Endodermal cell (in vitro differentiated cells): ENCODE measurements at regions not wholly inside any gene's neighbourhood (a gene's known extent, or its start where the extent isn't known, plus 50 kb on each side); places are given as distances from the start of the nearest gene placed in this dataset.
"Not testable (repeated sequence)": the region's sequence is repeated elsewhere in the genome, so short reads cannot be mapped to it uniquely, and the experiment has no call there.

Source experiments
- DNase-seq: peaks from one replicate; pipeline ENCODE4 v3.0.0-alpha.2; 2017
- H3K27ac ChIP-seq: 2 replicates; pipeline ENCODE4 v1.5.1; 2013; ENCODE audit warnings: mild to moderate bottlenecking, low read depth, low read length, moderate library complexity
- H3K27me3 ChIP-seq: 2 replicates; pipeline ENCODE4 v1.6.1; 2013; ENCODE audit warnings: mild to moderate bottlenecking, low read length, moderate library complexity; ENCODE audit not compliant: insufficient read depth, control insufficient read depth, poor library complexity, severe bottlenecking
- H3K36me3 ChIP-seq: 2 replicates; pipeline ENCODE4 v1.7.0; 2013; ENCODE audit warnings: mild to moderate bottlenecking, low read length, moderate library complexity; ENCODE audit not compliant: control insufficient read depth, insufficient read depth
- H3K4me1 ChIP-seq: one replicate; pipeline ENCODE4 v1.7.0; 2013; ENCODE audit warnings: low read length; ENCODE audit not compliant: control insufficient read depth, insufficient read depth
- H3K4me3 ChIP-seq: 2 replicates; pipeline ENCODE4 v1.5.1; 2013; ENCODE audit warnings: mild to moderate bottlenecking, low read length, moderate library complexity
- H3K9ac ChIP-seq: 2 replicates; pipeline ENCODE4 v1.6.1; 2013; ENCODE audit warnings: mild to moderate bottlenecking, low read length, moderate library complexity; ENCODE audit not compliant: poor library complexity, severe bottlenecking; ENCODE audit errors: extremely low read depth
- H3K9me3 ChIP-seq: 2 replicates; pipeline ENCODE4 v1.6.1; 2013; ENCODE audit warnings: mild to moderate bottlenecking, low read length, moderate library complexity; ENCODE audit not compliant: control insufficient read depth
- H3K27ac Mint-ChIP-seq: 2 replicates; pipeline ENCODE4 v1.8.0; 2020; ENCODE audit warnings: mixed read lengths
- H3K27me3 Mint-ChIP-seq: 2 replicates; pipeline ENCODE4 v1.8.0; 2021; ENCODE audit warnings: mild to moderate bottlenecking, mixed read lengths; ENCODE audit not compliant: insufficient read depth
- H3K36me3 Mint-ChIP-seq: 2 replicates; pipeline ENCODE4 v1.8.0; 2020; ENCODE audit warnings: low read depth, mixed read lengths
- H3K4me1 Mint-ChIP-seq: 2 replicates; pipeline ENCODE4 v1.8.0; 2020; ENCODE audit warnings: mixed read lengths
- H3K4me3 Mint-ChIP-seq: 2 replicates; pipeline ENCODE4 v1.8.0; 2020; ENCODE audit warnings: mild to moderate bottlenecking, moderate library complexity, mixed read lengths
- H3K9me3 Mint-ChIP-seq: 2 replicates; pipeline ENCODE4 v1.8.0; 2020; ENCODE audit warnings: mild to moderate bottlenecking, mixed read lengths
- CTCF ChIP-seq: fragments of 200-600 bp; sonication (generic); conservative IDR thresholded peaks from 2 replicates; pipeline ENCODE4 v1.5.0; 2021; ENCODE audit warnings: antibody characterized with exemption, mild to moderate bottlenecking
- WGBS, 2 experiments: methylation state at CpG; one replicate each; pipeline versions ENCODE4 v1.1.5 to v1.1.7; 2013; ENCODE audit warnings: missing lambda C conversion rate in 2 of 2, mixed read lengths in 1 of 2; ENCODE audit not compliant: insufficient coverage in 1 of 2, insufficient read length in 1 of 2; 5-methylcytosine and 5-hydroxymethylcytosine counted together

- Histone ChIP-seq H3K27me3 (peaks cover 29% of the 10 kb centered on the region), H3K9me3 (no peaks in the 10 kb centered on the region), H3K4me3 (no peak overlapping the region), H3K4me1 (no peaks in the 10 kb centered on the region), H3K9ac (no peak overlapping the region), H3K36me3 (no peaks in the 10 kb centered on the region), H3K27ac (no peak overlapping the region)
- H3K9me3 Mint-ChIP-seq, result no peaks in the 10 kb centered on the region
- no peak overlapping the region for H3K4me3 Mint-ChIP-seq
- TF ChIP-seq CTCF, result no peak
- 76 to 100% methylated on average over 2 to 3 of the region's 3 CpGs for WGBS, 2 experiments
- no peak for DNase-seq
- H3K4me1 Mint-ChIP-seq, result peaks cover 6% of the 10 kb centered on the region
- H3K27ac Mint-ChIP-seq, result no peak overlapping the region
- no peaks in the 10 kb centered on the region for H3K36me3 Mint-ChIP-seq
- peaks cover 15% of the 10 kb centered on the region for H3K27me3 Mint-ChIP-seq
Observed at GRCh38 chr12:67088401-67089118, 180.6 kb upstream of the CAND1 start.

- Histone ChIP-seq H3K27me3 (peaks cover 45% of the 10 kb centered on the region), H3K36me3 (no peaks in the 10 kb centered on the region), H3K9me3 (no peaks in the 10 kb centered on the region), H3K4me1 (no peaks in the 10 kb centered on the region), H3K4me3 (no peak overlapping the region), H3K27ac (no peak overlapping the region), H3K9ac (no peak overlapping the region)
- peaks cover 36% of the 10 kb centered on the region for H3K27me3 Mint-ChIP-seq
- no peak overlapping the region for H3K27ac Mint-ChIP-seq
- no peak for DNase-seq
- no peak for TF ChIP-seq CTCF
- H3K4me3 Mint-ChIP-seq, result no peak overlapping the region
- WGBS, 2 experiments, result 88 to 94% methylated on average over 2 to 3 of the region's 3 CpGs
- no peaks in the 10 kb centered on the region for H3K4me1 Mint-ChIP-seq
- no peaks in the 10 kb centered on the region for H3K36me3 Mint-ChIP-seq
- H3K9me3 Mint-ChIP-seq, result no peaks in the 10 kb centered on the region
Observed at GRCh38 chr12:67091204-67091603, 178.0 kb upstream of the CAND1 start.

- H3K9me3 Mint-ChIP-seq, result no peaks in the 10 kb centered on the region
- Histone ChIP-seq H3K4me3 (no peak overlapping the region), H3K9ac (no peak overlapping the region), H3K4me1 (no peaks in the 10 kb centered on the region), H3K27me3 (peaks cover 49% of the 10 kb centered on the region), H3K9me3 (no peaks in the 10 kb centered on the region), H3K36me3 (no peaks in the 10 kb centered on the region), H3K27ac (no peak overlapping the region)
- no peak for TF ChIP-seq CTCF
- 100% methylated on average over 1 of the region's 1 CpG; no CpG with 5 or more reads in 1 of the 2 experiments for WGBS, 2 experiments
- no peak for DNase-seq
- H3K4me3 Mint-ChIP-seq, result no peak overlapping the region
- no peak overlapping the region for H3K27ac Mint-ChIP-seq
- H3K36me3 Mint-ChIP-seq, result no peaks in the 10 kb centered on the region
- peaks cover 41% of the 10 kb centered on the region for H3K27me3 Mint-ChIP-seq
- H3K4me1 Mint-ChIP-seq, result no peaks in the 10 kb centered on the region
Observed at GRCh38 chr12:67091678-67092077, 177.5 kb upstream of the CAND1 start.

DNA sequence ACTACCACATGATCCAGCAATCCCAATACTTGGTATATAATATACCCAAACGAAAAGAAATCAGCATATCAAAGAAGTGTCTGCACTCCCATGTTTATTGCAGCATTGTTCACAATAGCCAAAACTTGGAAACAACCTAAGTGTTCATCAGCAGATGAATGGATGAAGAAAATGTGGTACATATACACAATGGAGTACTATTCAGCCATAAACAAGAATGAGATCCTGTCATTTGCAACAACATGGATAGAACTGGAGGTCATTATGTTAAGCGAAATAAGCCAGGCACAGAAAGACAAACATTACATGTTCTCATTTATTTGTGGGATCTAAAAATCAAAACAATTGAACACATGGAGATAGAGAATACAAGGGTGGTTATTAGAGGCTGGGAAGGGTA lies 176.2 kb upstream of the CAND1 start:
- not testable (repeated sequence) for H3K9ac ChIP-seq, H3K9me3 Mint-ChIP-seq, H3K9me3 ChIP-seq, H3K4me3 ChIP-seq, DNase-seq, H3K27ac ChIP-seq, H3K36me3 Mint-ChIP-seq, H3K4me3 Mint-ChIP-seq, H3K27ac Mint-ChIP-seq, H3K4me1 Mint-ChIP-seq, H3K36me3 ChIP-seq, H3K4me1 ChIP-seq
- WGBS, 2 experiments, result 98% methylated on average over 2 of the region's 2 CpGs; no CpG with 5 or more reads in 1 of the 2 experiments
- peaks cover 52% of the 10 kb centered on the region for H3K27me3 Mint-ChIP-seq
- H3K27me3 ChIP-seq, result peaks cover 58% of the 10 kb centered on the region
